Subcutaneous abdominal adipose tissue (tissue), 5 donors: ENCODE measurements at regions not wholly inside any gene's neighbourhood (a gene's known extent, or its start where the extent isn't known, plus 50 kb on each side); places are given as distances from the start of the nearest gene placed in this dataset.

Experiments
- H3K27ac ChIP-seq: one replicate; pipeline ENCODE4 v1.7.0; 2013; ENCODE audit warnings: low read depth, mild to moderate bottlenecking, inconsistent platforms, low read length, moderate library complexity
- H3K27me3 ChIP-seq, 5 donors: one replicate each; pipeline ENCODE4 v1.7.0; 2013; ENCODE audit warnings: low read length in 5 of 5, inconsistent platforms in 1 of 5; ENCODE audit not compliant: control insufficient read depth in 5 of 5, insufficient read depth in 4 of 5
- H3K36me3 ChIP-seq, 5 donors: one replicate each; pipeline ENCODE4 v1.7.0; 2013; ENCODE audit warnings: low read length in 5 of 5; ENCODE audit not compliant: control insufficient read depth in 5 of 5, insufficient read depth in 5 of 5
- H3K4me1 ChIP-seq, 5 donors: one replicate each; pipeline ENCODE4 v1.7.0; 2013; ENCODE audit warnings: low read length in 5 of 5, mild to moderate bottlenecking in 3 of 5, moderate library complexity in 1 of 5; ENCODE audit not compliant: control insufficient read depth in 5 of 5, insufficient read depth in 5 of 5
- H3K4me3 ChIP-seq, 5 donors: one replicate each; pipeline ENCODE4 v1.7.0; 2013; ENCODE audit warnings: low read length in 5 of 5, low read depth in 1 of 5
- H3K9ac ChIP-seq, 5 donors: one replicate each; pipeline ENCODE4 v1.7.0; 2013; ENCODE audit warnings: low read length in 5 of 5, mild to moderate bottlenecking in 4 of 5, moderate library complexity in 3 of 5
- H3K9me3 ChIP-seq, 5 donors: one replicate each; pipeline ENCODE4 v1.7.0; 2013; ENCODE audit warnings: low read length in 5 of 5; ENCODE audit not compliant: control insufficient read depth in 5 of 5
- donor health status: healthy.
- donor health status: healthy.
- donor health status: healthy.
- donor health status: healthy.
- donor health status: healthy.

GRCh38 chr7:17205910-17206309 is 92.5 kb upstream of the AHR start:
- no peaks in the 10 kb centered on the region for H3K9me3 ChIP-seq
- H3K9ac ChIP-seq = no peak overlapping the region
- no peaks in the 10 kb centered on the region for H3K4me1 ChIP-seq

GRCh38 chr7:17206349-17206905 is 92.0 kb upstream of the AHR start:
- no peaks in the 10 kb centered on the region for H3K27me3 ChIP-seq
- no peaks in the 10 kb centered on the region for H3K9me3 ChIP-seq
- no peak overlapping the region for H3K27ac ChIP-seq
- H3K36me3 ChIP-seq = no peaks in the 10 kb centered on the region
- H3K9ac ChIP-seq = no peak overlapping the region
- H3K4me3 ChIP-seq = no peak overlapping the region
- H3K4me1 ChIP-seq = no peaks in the 10 kb centered on the region

More at GRCh38 chr7:17205910-17206309, 92.5 kb upstream of the AHR start:
- H3K4me3 ChIP-seq = no peak overlapping the region
- no peaks in the 10 kb centered on the region for H3K27me3 ChIP-seq
- no peak overlapping the region for H3K27ac ChIP-seq
- no peaks in the 10 kb centered on the region for H3K36me3 ChIP-seq

GRCh38 chr7:17207220-17207619 is 91.2 kb upstream of the AHR start:
- no peak overlapping the region for H3K27ac ChIP-seq
- no peaks in the 10 kb centered on the region for H3K4me1 ChIP-seq
- H3K9me3 ChIP-seq = no peaks in the 10 kb centered on the region
- H3K27me3 ChIP-seq = no peaks in the 10 kb centered on the region
- H3K4me3 ChIP-seq = no peak overlapping the region
- no peak overlapping the region for H3K9ac ChIP-seq
- no peaks in the 10 kb centered on the region for H3K36me3 ChIP-seq

GRCh38 chr7:17209101-17209500 is 89.4 kb upstream of the AHR start:
- no peaks in the 10 kb centered on the region for H3K27me3 ChIP-seq
- no peak overlapping the region for H3K27ac ChIP-seq
- H3K9ac ChIP-seq = no peak overlapping the region
- H3K9me3 ChIP-seq = no peaks in the 10 kb centered on the region
- no peaks in the 10 kb centered on the region for H3K36me3 ChIP-seq
- no peaks in the 10 kb centered on the region for H3K4me1 ChIP-seq
- no peak overlapping the region for H3K4me3 ChIP-seq

- H3K9ac ChIP-seq = no peak overlapping the region
- H3K4me1 ChIP-seq = no peaks in the 10 kb centered on the region
- H3K27me3 ChIP-seq = no peaks in the 10 kb centered on the region
- no peak overlapping the region for H3K4me3 ChIP-seq
- H3K27ac ChIP-seq = no peak overlapping the region
- H3K36me3 ChIP-seq = no peaks in the 10 kb centered on the region
- H3K9me3 ChIP-seq = peaks cover 0 to 2% (median 0%) of the 10 kb centered on the region in 5 donors
Observed at GRCh38 chr7:17211307-17211836, 87.1 kb upstream of the AHR start.

GRCh38 chr7:17212188-17212587 is 86.3 kb upstream of the AHR start:
- Histone ChIP-seq H3K9me3 (peaks cover 0 to 2% (median 0%) of the 10 kb centered on the region in 5 donors), H3K4me1 (no peaks in the 10 kb centered on the region), H3K36me3 (no peaks in the 10 kb centered on the region), H3K9ac (no peak overlapping the region), H3K27ac (no peak overlapping the region), H3K27me3 (no peaks in the 10 kb centered on the region), H3K4me3 (no peak overlapping the region)

- Histone ChIP-seq H3K36me3 (no peaks in the 10 kb centered on the region), H3K4me1 (no peaks in the 10 kb centered on the region), H3K27me3 (no peaks in the 10 kb centered on the region), H3K4me3 (no peak overlapping the region), H3K9ac (no peak overlapping the region), H3K27ac (no peak overlapping the region), H3K9me3 (peaks cover 0 to 3% (median 2%) of the 10 kb centered on the region in 5 donors)
Observed at GRCh38 chr7:17227766-17228490, 70.5 kb upstream of the AHR start.

GRCh38 chr7:17229228-17229627 is 69.2 kb upstream of the AHR start:
- Histone ChIP-seq H3K4me3 (no peak overlapping the region), H3K4me1 (peaks cover 0 to 8% (median 7%) of the 10 kb centered on the region in 5 donors), H3K9me3 (peaks cover 0 to 3% (median 2%) of the 10 kb centered on the region in 5 donors), H3K36me3 (no peaks in the 10 kb centered on the region), H3K27ac (no peak overlapping the region), H3K9ac (no peak overlapping the region), H3K27me3 (no peaks in the 10 kb centered on the region)

- Histone ChIP-seq H3K27me3 (no peaks in the 10 kb centered on the region), H3K4me3 (no peak overlapping the region), H3K9me3 (peaks cover 0 to 2% (median 2%) of the 10 kb centered on the region in 5 donors), H3K27ac (no peak overlapping the region), H3K36me3 (no peaks in the 10 kb centered on the region), H3K9ac (no peak overlapping the region), H3K4me1 (peaks cover 0 to 14% (median 11%) of the 10 kb centered on the region in 5 donors)
Observed at GRCh38 chr7:17230099-17230807, 68.2 kb upstream of the AHR start.

- Histone ChIP-seq H3K27me3 (no peaks in the 10 kb centered on the region), H3K4me1 (peaks cover 0 to 14% (median 11%) of the 10 kb centered on the region in 5 donors), H3K9ac (no peak overlapping the region), H3K4me3 (peak overlapping the region in 1 of 5 donors; percentile 13), H3K36me3 (no peaks in the 10 kb centered on the region), H3K27ac (no peak overlapping the region), H3K9me3 (no peaks in the 10 kb centered on the region)
Observed at GRCh38 chr7:17233603-17234002, 64.8 kb upstream of the AHR start.
